SK-N-SH treated with all-trans-retinoic acid at 6 μM for 48 hours (cell line): ENCODE measurements at regions not wholly inside any gene's neighbourhood (a gene's known extent, or its start where the extent isn't known, plus 50 kb on each side); places are given as distances from the start of the nearest gene placed in this dataset.

ENCODE experiments used
- CREB5 ChIP-seq: fragments of 250-450 bp; sonication (Bioruptor Pico); IDR thresholded peaks from 2 replicates; pipeline ENCODE4 v1.5.1; 2020; ENCODE audit warnings: low read depth, mild to moderate bottlenecking, moderate library complexity
- PATZ1 ChIP-seq: fragments of 250-450 bp; sonication (Bioruptor Pico); IDR thresholded peaks from 2 replicates; pipeline ENCODE4 v1.8.0; 2020; ENCODE audit warnings: mild to moderate bottlenecking, moderate library complexity, borderline replicate concordance

DNA sequence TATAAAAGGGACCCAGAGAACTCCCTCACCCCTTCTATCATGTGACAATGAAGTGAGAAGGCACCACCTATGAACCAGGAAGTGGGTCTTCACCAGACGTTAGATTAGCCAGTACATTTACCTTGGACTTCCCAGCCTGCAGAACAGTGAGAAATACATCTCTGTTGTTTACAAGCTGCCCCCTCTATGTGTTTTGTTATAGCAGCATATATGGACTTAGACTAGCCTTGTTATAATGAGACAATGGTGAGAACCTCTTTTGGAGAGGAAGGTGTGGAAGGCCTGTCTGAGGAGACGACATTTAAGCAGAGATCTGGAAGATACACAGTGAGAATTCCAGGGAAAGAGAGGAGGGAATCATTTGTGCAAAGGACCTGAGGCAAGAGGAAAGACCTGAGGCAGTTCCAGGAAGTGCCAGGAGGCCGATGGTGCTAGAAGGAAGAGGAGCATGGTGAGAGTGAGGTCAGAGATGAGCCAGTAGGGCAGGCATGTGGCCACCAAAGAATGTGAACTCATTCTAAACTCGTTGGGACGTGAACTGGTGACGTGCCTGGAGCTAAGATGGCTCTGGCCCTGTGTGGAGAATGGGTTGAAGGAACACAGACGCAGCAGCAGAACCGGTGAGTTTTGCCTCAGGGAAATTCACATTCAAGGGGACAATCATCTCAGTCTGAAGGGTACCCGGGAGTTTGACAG lies 98.9 kb upstream of the IRF2BP2 start:
- TF ChIP-seq PATZ1 (CRISPR knock-in tag) (no peak), CREB5 (CRISPR knock-in tag) (no peak)
